Astrocyte (in vitro differentiated cells and primary cell): ENCODE measurements at regions not wholly inside any gene's neighbourhood (a gene's known extent, or its start where the extent isn't known, plus 50 kb on each side); places are given as distances from the start of the nearest gene placed in this dataset.

Experiments used
- DNase-seq: peaks from one replicate; pipeline ENCODE4 v3.0.0-alpha.2; 2010; ENCODE audit warnings: low read depth
- FAIRE-seq: peaks from 2 replicates; lab custom pipeline; 2011; peaks lifted over from hg19 to GRCh38; lab: Jason Lieb, UNC
- H2AFZ ChIP-seq: 2 replicates; pipeline ENCODE4 v1.6.0; 2012; ENCODE audit warnings: low read depth, low read length, inconsistent platforms
- H3K27ac ChIP-seq: 2 replicates; pipeline ENCODE4 v1.5.1; 2011; ENCODE audit warnings: low read depth, low read length, inconsistent platforms
- H3K27me3 ChIP-seq: 2 replicates; pipeline ENCODE4 v1.6.0; 2011; ENCODE audit warnings: low read length, inconsistent platforms; ENCODE audit not compliant: insufficient read depth
- H3K36me3 ChIP-seq: 2 replicates; pipeline ENCODE4 v1.5.1; 2011; ENCODE audit warnings: low read length, inconsistent platforms; ENCODE audit not compliant: insufficient read depth
- H3K4me1 ChIP-seq: 2 replicates; pipeline ENCODE4 v1.5.1; 2011; ENCODE audit warnings: low read length, inconsistent platforms; ENCODE audit not compliant: insufficient read depth
- H3K4me2 ChIP-seq: 2 replicates; pipeline ENCODE4 v1.6.0; 2012; ENCODE audit warnings: low read length, inconsistent platforms
- H3K4me3 ChIP-seq: 2 replicates; pipeline ENCODE4 v1.5.1; 2011; ENCODE audit warnings: low read depth, mild to moderate bottlenecking, low read length, inconsistent platforms; ENCODE audit not compliant: insufficient read depth
- H3K79me2 ChIP-seq: 2 replicates; pipeline ENCODE4 v1.6.0; 2012; ENCODE audit warnings: mild to moderate bottlenecking, low read length, inconsistent platforms; ENCODE audit not compliant: insufficient read depth
- H3K9ac ChIP-seq: 2 replicates; pipeline ENCODE4 v1.6.0; 2012; ENCODE audit warnings: mild to moderate bottlenecking, low read length, inconsistent platforms
- H3K9me3 ChIP-seq: 2 replicates; pipeline ENCODE4 v1.5.1; 2012; ENCODE audit warnings: low read depth, mild to moderate bottlenecking, low read length, inconsistent platforms; ENCODE audit not compliant: insufficient read depth
- H4K20me1 ChIP-seq: 2 replicates; pipeline ENCODE4 v1.6.0; 2012; ENCODE audit warnings: low read length, inconsistent platforms; ENCODE audit not compliant: insufficient read depth
- H3K27ac Mint-ChIP-seq: one replicate; pipeline ENCODE4 v1.8.0; 2021; ENCODE audit warnings: mild to moderate bottlenecking, mixed read lengths; ENCODE audit not compliant: unreplicated experiment
- H3K27me3 Mint-ChIP-seq: one replicate; pipeline ENCODE4 v1.8.0; 2021; ENCODE audit warnings: low read depth, mixed read lengths; ENCODE audit not compliant: unreplicated experiment
- H3K36me3 Mint-ChIP-seq: one replicate; pipeline ENCODE4 v1.8.0; 2021; ENCODE audit warnings: low read depth, mixed read lengths; ENCODE audit not compliant: unreplicated experiment
- H3K4me1 Mint-ChIP-seq: one replicate; pipeline ENCODE4 v1.8.0; 2021; ENCODE audit warnings: low read depth, mixed read lengths; ENCODE audit not compliant: unreplicated experiment
- H3K4me3 Mint-ChIP-seq: one replicate; pipeline ENCODE4 v1.8.0; 2021; ENCODE audit warnings: mild to moderate bottlenecking, moderate library complexity, mixed read lengths; ENCODE audit not compliant: unreplicated experiment
- H3K9me3 Mint-ChIP-seq: one replicate; pipeline ENCODE4 v1.8.0; 2021; ENCODE audit warnings: mild to moderate bottlenecking, mixed read lengths; ENCODE audit not compliant: unreplicated experiment
- CTCF ChIP-seq: IDR thresholded peaks from 2 replicates; pipeline ENCODE4 v1.5.1; 2011; ENCODE audit warnings: low read depth, mild to moderate bottlenecking, inconsistent platforms, low read length, moderate library complexity; ENCODE audit not compliant: insufficient read depth
- EZH2 ChIP-seq: IDR thresholded peaks from 2 replicates; pipeline ENCODE4 v1.6.1; 2012; ENCODE audit warnings: mild to moderate bottlenecking, low read length, inconsistent platforms; ENCODE audit not compliant: insufficient read depth

GRCh38 chr12:73067616-73068015, 795.4 kb downstream of the TRHDE start:
- Histone ChIP-seq H3K27ac (no peak overlapping the region), H3K4me1 (no peaks in the 10 kb centered on the region), H2AFZ (no peak overlapping the region), H3K9me3 (peaks cover 13% of the 10 kb centered on the region), H3K27me3 (no peaks in the 10 kb centered on the region), H3K4me2 (no peak overlapping the region), H3K9ac (no peak overlapping the region), H3K36me3 (no peaks in the 10 kb centered on the region), H4K20me1 (no peaks in the 10 kb centered on the region), H3K79me2 (no peaks in the 10 kb centered on the region), H3K4me3 (no peak overlapping the region)
- Mint-ChIP-seq H3K4me1 (no peaks in the 10 kb centered on the region), H3K4me3 (no peak overlapping the region), H3K9me3 (no peaks in the 10 kb centered on the region), H3K27ac (no peak overlapping the region), H3K27me3 (peaks cover 2% of the 10 kb centered on the region), H3K36me3 (no peaks in the 10 kb centered on the region)
- FAIRE-seq (no peak), DNase-seq (no peak)
- TF ChIP-seq CTCF (no peak), EZH2 (no peak)

DNA sequence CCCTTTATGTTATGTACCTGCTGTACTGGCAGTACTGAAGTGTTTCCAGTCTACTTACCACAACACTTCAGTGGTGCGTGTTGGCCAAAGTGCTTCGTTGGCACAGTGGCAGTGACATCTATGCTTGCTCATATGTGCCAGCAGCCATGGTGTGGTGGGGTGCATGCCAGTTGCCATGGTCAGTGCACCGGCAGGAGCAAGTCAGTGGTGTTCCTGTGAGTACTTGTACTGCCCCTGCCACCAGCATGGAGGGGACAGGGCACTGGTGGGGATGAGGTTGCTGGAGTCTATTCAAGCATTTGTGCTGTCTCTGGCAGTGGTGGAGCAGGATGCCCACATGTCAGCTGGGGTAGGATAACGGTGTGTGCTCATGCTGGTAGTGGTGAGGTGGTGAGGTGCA, 800.0 kb downstream of the TRHDE start:
- no peaks in the 10 kb centered on the region for H3K9me3 Mint-ChIP-seq
- FAIRE-seq (no peak), DNase-seq (no peak)
- Histone ChIP-seq H3K4me3 (no peak overlapping the region), H3K36me3 (no peaks in the 10 kb centered on the region), H3K9ac (no peak overlapping the region), H3K27me3 (no peaks in the 10 kb centered on the region), H3K79me2 (no peaks in the 10 kb centered on the region), H3K9me3 (peaks cover 20% of the 10 kb centered on the region), H4K20me1 (no peaks in the 10 kb centered on the region), H3K4me2 (no peak overlapping the region), H3K27ac (no peak overlapping the region), H2AFZ (no peak overlapping the region), H3K4me1 (no peaks in the 10 kb centered on the region)
- peaks cover 2% of the 10 kb centered on the region for H3K27me3 Mint-ChIP-seq
- no peaks in the 10 kb centered on the region for H3K4me1 Mint-ChIP-seq
- no peaks in the 10 kb centered on the region for H3K36me3 Mint-ChIP-seq
- TF ChIP-seq EZH2 (no peak), CTCF (no peak)
- no peak overlapping the region for H3K4me3 Mint-ChIP-seq
- H3K27ac Mint-ChIP-seq: no peak overlapping the region

GRCh38 chr12:73076760-73077159, 804.6 kb downstream of the TRHDE start:
- TF ChIP-seq EZH2 (no peak), CTCF (no peak)
- Histone ChIP-seq H3K9ac (no peak overlapping the region), H3K4me1 (no peaks in the 10 kb centered on the region), H3K4me2 (no peak overlapping the region), H4K20me1 (no peaks in the 10 kb centered on the region), H2AFZ (no peak overlapping the region), H3K27me3 (no peaks in the 10 kb centered on the region), H3K79me2 (no peaks in the 10 kb centered on the region), H3K4me3 (no peak overlapping the region), H3K9me3 (peaks cover 16% of the 10 kb centered on the region), H3K27ac (no peak overlapping the region), H3K36me3 (no peaks in the 10 kb centered on the region)
- Mint-ChIP-seq H3K36me3 (no peaks in the 10 kb centered on the region), H3K4me3 (no peak overlapping the region), H3K4me1 (no peaks in the 10 kb centered on the region), H3K27ac (no peak overlapping the region), H3K27me3 (peaks cover 2% of the 10 kb centered on the region), H3K9me3 (no peaks in the 10 kb centered on the region)
- DNase-seq: no peak
- no peak for FAIRE-seq
